Loucy (cell line): ENCODE measurements at regions not wholly inside any gene's neighbourhood (a gene's known extent, or its start where the extent isn't known, plus 50 kb on each side); places are given as distances from the start of the nearest gene placed in this dataset.

Source experiments
- H2AFZ ChIP-seq: fragments of 200-600 bp; sonication (generic); 2 replicates; pipeline ENCODE4 v1.6.0; 2016; ENCODE audit warnings: antibody characterized with exemption, mild to moderate bottlenecking, low read length, moderate library complexity
- H3F3A ChIP-seq: fragments of 200-600 bp; 2 replicates; pipeline ENCODE4 v1.6.0; 2016; ENCODE audit warnings: antibody characterized with exemption, low read depth, mild to moderate bottlenecking
- H3K27me3 ChIP-seq: fragments of 200-600 bp; sonication (generic); 2 replicates; pipeline ENCODE4 v1.6.1; 2014; ENCODE audit warnings: low read length, mild to moderate bottlenecking; ENCODE audit not compliant: insufficient read depth, poor library complexity, severe bottlenecking
- H3K36me3 ChIP-seq: fragments of 200-600 bp; sonication (generic); 2 replicates; pipeline ENCODE4 v1.6.1; 2016; ENCODE audit warnings: low read length; ENCODE audit not compliant: insufficient read depth
- H3K4me1 ChIP-seq: fragments of 200-600 bp; sonication (generic); 2 replicates; pipeline ENCODE4 v1.5.1; 2014; ENCODE audit warnings: low read length, mild to moderate bottlenecking; ENCODE audit not compliant: insufficient read depth, poor library complexity, severe bottlenecking
- H3K4me2 ChIP-seq: fragments of 200-600 bp; sonication (generic); 2 replicates; pipeline ENCODE4 v1.6.0; 2014; ENCODE audit warnings: antibody characterized with exemption, low read length, low read depth, mild to moderate bottlenecking; ENCODE audit not compliant: poor library complexity, severe bottlenecking
- H3K4me3 ChIP-seq: fragments of 200-600 bp; sonication (generic); 2 replicates; pipeline ENCODE4 v1.5.1; 2014; ENCODE audit warnings: low read length, mild to moderate bottlenecking, mixed read lengths; ENCODE audit not compliant: poor library complexity, severe bottlenecking
- H3K79me2 ChIP-seq: fragments of 200-600 bp; sonication (generic); 2 replicates; pipeline ENCODE4 v1.6.1; 2014; ENCODE audit warnings: low read length; ENCODE audit not compliant: insufficient read depth
- H3K9ac ChIP-seq: fragments of 200-600 bp; sonication (generic); 2 replicates; pipeline ENCODE4 v1.6.0; 2014; ENCODE audit warnings: mild to moderate bottlenecking, low read depth, low read length, moderate library complexity; ENCODE audit not compliant: poor library complexity, severe bottlenecking
- H3K9me2 ChIP-seq: fragments of 200-600 bp; sonication (generic); replicated peaks from 2 replicates; pipeline ENCODE4 v1.6.1; 2016; ENCODE audit warnings: low read depth, low read length, mixed read lengths
- H3K9me3 ChIP-seq: fragments of 200-600 bp; sonication (generic); 2 replicates; pipeline ENCODE4 v1.6.1; 2014; ENCODE audit warnings: mild to moderate bottlenecking, antibody characterized with exemption, low read length, low read depth; ENCODE audit not compliant: insufficient read depth
- H4K20me1 ChIP-seq: fragments of 200-600 bp; sonication (generic); 2 replicates; pipeline ENCODE4 v1.6.0; 2014; ENCODE audit warnings: antibody characterized with exemption, low read length, mild to moderate bottlenecking; ENCODE audit not compliant: insufficient read depth, poor library complexity, severe bottlenecking
- CTCF ChIP-seq: fragments of 200-600 bp; sonication (generic); conservative IDR thresholded peaks from 2 replicates; pipeline ENCODE4 v1.5.1; 2014; ENCODE audit warnings: mild to moderate bottlenecking, antibody characterized with exemption, low read length
- EZH2phosphoT487 ChIP-seq: fragments of 200-600 bp; IDR thresholded peaks from 2 replicates; pipeline ENCODE4 v1.6.1; 2018; ENCODE audit warnings: antibody characterized with exemption, mild to moderate bottlenecking, moderate library complexity, borderline replicate concordance

- H3K4me3 ChIP-seq: no peak overlapping the region
- no peak overlapping the region for H3K4me2 ChIP-seq
- no peak overlapping the region for H3K9ac ChIP-seq
- no peaks in the 10 kb centered on the region for H3F3A ChIP-seq
- H4K20me1 ChIP-seq: no peaks in the 10 kb centered on the region
- no peaks in the 10 kb centered on the region for H3K79me2 ChIP-seq
- H3K36me3 ChIP-seq: no peaks in the 10 kb centered on the region
- H3K9me3 ChIP-seq: peaks cover 44% of the 10 kb centered on the region; the same call in 1 of the 2 replicates
- H2AFZ ChIP-seq: no peak overlapping the region
- H3K27me3 ChIP-seq: no peaks in the 10 kb centered on the region
- no peaks in the 10 kb centered on the region for H3K4me1 ChIP-seq
- no peaks in the 10 kb centered on the region for H3K9me2 ChIP-seq
- TF ChIP-seq EZH2phosphoT487 (no peak), CTCF (no peak)
Observed at GRCh38 chr7:159237022-159237653, 92.5 kb upstream of the VIPR2 start.

DNA sequence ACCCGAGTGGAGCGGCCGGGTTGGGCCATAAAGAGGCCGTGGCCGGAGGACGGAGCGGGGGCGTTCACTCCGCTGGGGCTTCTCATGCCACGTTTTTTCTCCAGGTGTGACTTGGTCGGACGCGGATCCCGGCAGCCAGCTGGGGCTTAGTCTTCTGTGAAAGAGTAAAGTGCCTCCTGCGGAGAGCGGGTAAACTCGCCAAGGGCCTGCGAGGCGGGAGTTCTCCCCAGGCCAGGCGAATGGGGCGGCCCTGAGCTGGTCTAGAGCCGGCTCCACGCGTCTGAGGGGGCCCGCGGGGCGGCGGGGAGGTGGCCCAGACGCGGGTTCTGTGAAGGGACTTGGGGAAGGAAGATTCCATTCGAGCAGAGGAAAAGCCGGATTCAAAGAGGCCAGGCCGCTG, 86.3 kb upstream of the VIPR2 start:
- H2AFZ ChIP-seq: no peak overlapping the region

DNA sequence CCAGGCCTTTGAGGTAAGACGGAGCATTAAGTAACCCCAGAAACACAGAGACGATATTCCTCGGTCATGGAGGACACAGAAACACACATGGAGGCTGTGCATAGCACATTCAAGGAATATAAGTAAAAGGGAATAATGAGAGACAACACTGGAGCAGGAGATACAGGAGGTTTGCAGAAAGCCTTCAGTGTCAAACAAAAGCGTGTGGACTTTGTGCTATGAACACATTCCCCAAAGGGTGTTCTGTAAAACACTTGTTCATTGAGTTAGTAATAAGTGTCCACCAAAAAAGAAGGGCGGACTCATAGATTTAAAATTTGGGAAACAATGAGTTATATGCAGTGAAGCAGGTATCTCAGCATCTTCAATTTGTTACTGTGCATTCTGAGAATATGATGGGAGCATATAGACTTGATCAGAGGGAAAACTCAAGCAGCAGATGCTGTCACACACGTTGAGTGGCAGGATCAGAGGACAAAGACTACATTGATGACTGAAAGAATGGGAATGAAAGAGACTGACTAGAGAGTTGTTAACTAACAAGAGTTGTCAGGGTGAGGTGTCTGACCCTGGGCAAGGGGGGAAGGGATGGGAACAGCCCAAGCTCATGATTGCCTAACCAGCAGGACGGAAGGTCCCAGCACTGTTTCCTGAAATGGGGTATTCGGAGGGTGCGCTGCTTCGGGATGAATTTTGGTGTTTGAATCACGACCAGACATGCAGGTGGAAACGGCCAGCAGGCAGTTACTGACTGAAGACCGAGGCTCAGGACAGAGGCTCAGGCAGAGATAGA, 85.2 kb upstream of the VIPR2 start:
- Histone ChIP-seq H3K79me2 (no peaks in the 10 kb centered on the region), H3K9me2 (no peaks in the 10 kb centered on the region), H4K20me1 (no peaks in the 10 kb centered on the region), H3K36me3 (no peaks in the 10 kb centered on the region), H3K9ac (no peak overlapping the region), H3K4me2 (no peak overlapping the region), H3K4me3 (no peak overlapping the region), H3F3A (no peaks in the 10 kb centered on the region), H2AFZ (no peak overlapping the region), H3K4me1 (no peaks in the 10 kb centered on the region), H3K27me3 (no peaks in the 10 kb centered on the region), H3K9me3 (peaks cover 58% of the 10 kb centered on the region; the same call in 1 of the 2 replicates)
- TF ChIP-seq EZH2phosphoT487 (no peak), CTCF (no peak)

More for the DNA sequence above, 86.3 kb upstream of the VIPR2 start:
- no peaks in the 10 kb centered on the region for H3K4me1 ChIP-seq
- H3K79me2 ChIP-seq: no peaks in the 10 kb centered on the region
- H3K36me3 ChIP-seq: no peaks in the 10 kb centered on the region
- peaks cover 57% of the 10 kb centered on the region; the same call in 1 of the 2 replicates for H3K9me3 ChIP-seq
- no peaks in the 10 kb centered on the region for H3K9me2 ChIP-seq
- no peak for TF ChIP-seq EZH2phosphoT487
- no peak for TF ChIP-seq CTCF
- H3K9ac ChIP-seq: no peak overlapping the region
- no peak overlapping the region for H3K4me3 ChIP-seq
- no peak overlapping the region for H3K4me2 ChIP-seq
- no peaks in the 10 kb centered on the region for H3F3A ChIP-seq
- no peaks in the 10 kb centered on the region for H4K20me1 ChIP-seq
- no peaks in the 10 kb centered on the region for H3K27me3 ChIP-seq
